Esophagus muscularis mucosa (tissue), 4 donors: ENCODE measurements at regions not wholly inside any gene's neighbourhood (a gene's known extent, or its start where the extent isn't known, plus 50 kb on each side); places are given as distances from the start of the nearest gene placed in this dataset.

ENCODE experiments used
- CTCF ChIP-seq, 3 experiments: fragments of 200-600 bp in 2 of 3; fragments of 450-650 bp in 1 of 3; sonication (generic) in 2 of 3; IDR thresholded peaks; one replicate each; pipeline ENCODE4 v1.5.1; 2017 to 2019; ENCODE audit warnings: antibody characterized with exemption in 3 of 3, mild to moderate bottlenecking in 2 of 3, moderate library complexity in 1 of 3
- EP300 ChIP-seq: sonication (generic); formaldehyde crosslinking; IDR thresholded peaks from one replicate; pipeline ENCODE4 v1.6.1; 2017; ENCODE audit warnings: antibody characterized with exemption
- POLR2AphosphoS5 ChIP-seq, 2 donors: sonication (generic); formaldehyde crosslinking; IDR thresholded peaks; one replicate each; pipeline ENCODE4 v1.6.1; 2017; ENCODE audit warnings: antibody characterized with exemption in 2 of 2

DNA sequence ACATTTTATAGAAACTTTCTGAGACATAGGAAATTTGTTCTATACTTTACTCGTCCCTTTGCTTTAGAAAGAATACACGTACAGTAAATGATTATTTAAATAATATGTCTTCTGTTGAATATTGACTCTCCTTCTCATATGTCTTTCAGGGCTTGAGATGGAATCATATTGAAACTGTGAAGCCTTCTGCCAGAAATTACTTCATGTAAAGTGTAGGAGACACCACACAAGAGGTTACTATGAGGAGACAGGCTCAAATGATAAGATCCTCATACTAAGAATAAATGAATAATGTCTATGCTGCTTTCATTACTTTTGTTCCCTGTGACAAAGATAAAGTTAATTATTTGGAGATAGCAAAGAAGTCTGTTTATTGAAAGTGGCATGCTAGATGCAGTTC lies 1240.3 kb upstream of the MAP3K7 start:
- TF ChIP-seq CTCF (IDR thresholded peaks at IDR 0.05) = no peak
- TF ChIP-seq POLR2AphosphoS5 (IDR thresholded peaks at IDR 0.05) = no peak
- TF ChIP-seq EP300 = no peak
